ENCODE measurements at regions not wholly inside any gene's neighbourhood (a gene's known extent, or its start where the extent isn't known, plus 50 kb on each side); places are given as distances from the start of the nearest gene placed in this dataset.

- no peak for DNase-seq (ENCODE audit: extremely low spot score)
- H3K27ac ChIP-seq (ENCODE audit: low read depth), result no peak overlapping the region
- no peaks in the 10 kb centered on the region for H3K36me3 ChIP-seq (ENCODE audit: insufficient read depth)
- H3K4me3 ChIP-seq (ENCODE audit: low read depth, low read length), result no peak overlapping the region
- WGBS, result 96% methylated on average over 4 of the region's 4 CpGs
- H3K4me1 ChIP-seq (ENCODE audit: insufficient read depth), result no peaks in the 10 kb centered on the region
Measured at GRCh38 chr4:62204136-62204535, 1004.0 kb downstream of the ADGRL3 start.

GRCh38 chr4:62199291-62199810 is 999.2 kb downstream of the ADGRL3 start:
- no peaks in the 10 kb centered on the region for H3K36me3 ChIP-seq (ENCODE audit: insufficient read depth)
- no peaks in the 10 kb centered on the region for H3K4me1 ChIP-seq (ENCODE audit: insufficient read depth)
- WGBS, result 67% methylated on average over 8 of the region's 8 CpGs
- H3K27ac ChIP-seq (ENCODE audit: low read depth), result no peak overlapping the region
- DNase-seq (ENCODE audit: extremely low spot score), result no peak
- H3K4me3 ChIP-seq (ENCODE audit: low read depth, low read length), result no peak overlapping the region

GRCh38 chr4:62196338-62196737 is 996.2 kb downstream of the ADGRL3 start:
- Histone ChIP-seq H3K4me3 (ENCODE audit: low read depth, low read length) (no peak overlapping the region), H3K27ac (ENCODE audit: low read depth) (no peak overlapping the region), H3K4me1 (ENCODE audit: insufficient read depth) (no peaks in the 10 kb centered on the region), H3K36me3 (ENCODE audit: insufficient read depth) (no peaks in the 10 kb centered on the region)
- 94% methylated on average over 5 of the region's 5 CpGs for WGBS
- no peak for DNase-seq (ENCODE audit: extremely low spot score)

GRCh38 chr4:62194342-62194741 is 994.2 kb downstream of the ADGRL3 start:
- Histone ChIP-seq H3K27ac (ENCODE audit: low read depth) (no peak overlapping the region), H3K4me1 (ENCODE audit: insufficient read depth) (no peaks in the 10 kb centered on the region), H3K36me3 (ENCODE audit: insufficient read depth) (no peaks in the 10 kb centered on the region), H3K4me3 (ENCODE audit: low read depth, low read length) (no peak overlapping the region)
- no peak for DNase-seq (ENCODE audit: extremely low spot score)
- WGBS, result 89% methylated on average over 2 of the region's 2 CpGs

- H3K36me3 ChIP-seq (ENCODE audit: insufficient read depth), result no peaks in the 10 kb centered on the region
- 56% methylated on average over 3 of the region's 3 CpGs for WGBS
- H3K4me1 ChIP-seq (ENCODE audit: insufficient read depth), result no peaks in the 10 kb centered on the region
- no peak overlapping the region for H3K27ac ChIP-seq (ENCODE audit: low read depth)
- no peak for DNase-seq (ENCODE audit: extremely low spot score)
- no peak overlapping the region for H3K4me3 ChIP-seq (ENCODE audit: low read depth, low read length)
Measured at GRCh38 chr4:62193761-62194160, 993.6 kb downstream of the ADGRL3 start.

GRCh38 chr4:62191451-62192240 is 991.5 kb downstream of the ADGRL3 start:
- DNase-seq (ENCODE audit: extremely low spot score), result no peak
- 65% methylated on average over 7 of the region's 7 CpGs for WGBS
- no peak overlapping the region for H3K4me3 ChIP-seq (ENCODE audit: low read depth, low read length)
- no peaks in the 10 kb centered on the region for H3K4me1 ChIP-seq (ENCODE audit: insufficient read depth)
- H3K36me3 ChIP-seq (ENCODE audit: insufficient read depth), result no peaks in the 10 kb centered on the region
- H3K27ac ChIP-seq (ENCODE audit: low read depth), result no peak overlapping the region

- Histone ChIP-seq H3K27ac (ENCODE audit: low read depth) (no peak overlapping the region), H3K4me3 (ENCODE audit: low read depth, low read length) (no peak overlapping the region), H3K4me1 (ENCODE audit: insufficient read depth) (no peaks in the 10 kb centered on the region), H3K36me3 (ENCODE audit: insufficient read depth) (no peaks in the 10 kb centered on the region)
- no peak for DNase-seq (ENCODE audit: extremely low spot score)
- WGBS, result 71% methylated on average over 1 of the region's 1 CpG
Measured at GRCh38 chr4:62170235-62170634, 970.1 kb downstream of the ADGRL3 start.

- Histone ChIP-seq H3K27ac (ENCODE audit: low read depth) (no peak overlapping the region), H3K4me3 (ENCODE audit: low read depth, low read length) (no peak overlapping the region), H3K4me1 (ENCODE audit: insufficient read depth) (no peaks in the 10 kb centered on the region), H3K36me3 (ENCODE audit: insufficient read depth) (no peaks in the 10 kb centered on the region)
- 84% methylated on average over 1 of the region's 1 CpG for WGBS
- DNase-seq (ENCODE audit: extremely low spot score), result no peak
Measured at GRCh38 chr4:62168681-62169080, 968.6 kb downstream of the ADGRL3 start.

- no peaks in the 10 kb centered on the region for H3K4me1 ChIP-seq (ENCODE audit: insufficient read depth)
- 87% methylated on average over 1 of the region's 1 CpG for WGBS
- H3K27ac ChIP-seq (ENCODE audit: low read depth), result no peak overlapping the region
- H3K4me3 ChIP-seq (ENCODE audit: low read depth, low read length), result no peak overlapping the region
- no peaks in the 10 kb centered on the region for H3K36me3 ChIP-seq (ENCODE audit: insufficient read depth)
- DNase-seq (ENCODE audit: extremely low spot score), result no peak
Measured at GRCh38 chr4:62162606-62163005, 962.5 kb downstream of the ADGRL3 start.

- WGBS, result 95% methylated on average over 2 of the region's 2 CpGs
- Histone ChIP-seq H3K27ac (ENCODE audit: low read depth) (no peak overlapping the region), H3K4me3 (ENCODE audit: low read depth, low read length) (no peak overlapping the region), H3K4me1 (ENCODE audit: insufficient read depth) (no peaks in the 10 kb centered on the region), H3K36me3 (ENCODE audit: insufficient read depth) (no peaks in the 10 kb centered on the region)
- DNase-seq (ENCODE audit: extremely low spot score), result no peak
Measured at GRCh38 chr4:62161446-62161845, 961.3 kb downstream of the ADGRL3 start.

GRCh38 chr4:62159876-62160275 is 959.8 kb downstream of the ADGRL3 start:
- WGBS, result 75% methylated on average over 4 of the region's 4 CpGs

GRCh38 chr4:62159306-62159705 is 959.2 kb downstream of the ADGRL3 start:
- Histone ChIP-seq H3K27ac (ENCODE audit: low read depth) (no peak overlapping the region), H3K4me3 (ENCODE audit: low read depth, low read length) (no peak overlapping the region), H3K4me1 (ENCODE audit: insufficient read depth) (no peaks in the 10 kb centered on the region), H3K36me3 (ENCODE audit: insufficient read depth) (no peaks in the 10 kb centered on the region)
- WGBS, result 57% methylated on average over 1 of the region's 1 CpG
- DNase-seq (ENCODE audit: extremely low spot score), result no peak

More at GRCh38 chr4:62159876-62160275, 959.8 kb downstream of the ADGRL3 start:
- H3K27ac ChIP-seq (ENCODE audit: low read depth), result no peak overlapping the region
- no peaks in the 10 kb centered on the region for H3K4me1 ChIP-seq (ENCODE audit: insufficient read depth)
- no peak for DNase-seq (ENCODE audit: extremely low spot score)
- no peaks in the 10 kb centered on the region for H3K36me3 ChIP-seq (ENCODE audit: insufficient read depth)
- H3K4me3 ChIP-seq (ENCODE audit: low read depth, low read length), result no peak overlapping the region

- 83% methylated on average over 1 of the region's 1 CpG for WGBS
- DNase-seq (ENCODE audit: extremely low spot score), result no peak
- H3K36me3 ChIP-seq (ENCODE audit: insufficient read depth), result no peaks in the 10 kb centered on the region
- H3K4me3 ChIP-seq (ENCODE audit: low read depth, low read length), result no peak overlapping the region
- no peaks in the 10 kb centered on the region for H3K4me1 ChIP-seq (ENCODE audit: insufficient read depth)
- H3K27ac ChIP-seq (ENCODE audit: low read depth), result no peak overlapping the region
Measured at GRCh38 chr4:62156205-62156604, 956.1 kb downstream of the ADGRL3 start.

GRCh38 chr4:62145276-62145675 is 945.1 kb downstream of the ADGRL3 start:
- WGBS, result 92% methylated on average over 2 of the region's 2 CpGs
- DNase-seq (ENCODE audit: extremely low spot score), result no peak
- Histone ChIP-seq H3K4me3 (ENCODE audit: low read depth, low read length) (no peak overlapping the region), H3K36me3 (ENCODE audit: insufficient read depth) (no peaks in the 10 kb centered on the region), H3K27ac (ENCODE audit: low read depth) (no peak overlapping the region), H3K4me1 (ENCODE audit: insufficient read depth) (no peaks in the 10 kb centered on the region)

Measured in urinary bladder (tissue), 3 donors.